Spleen (tissue), 11 donors: ENCODE measurements at regions not wholly inside any gene's neighbourhood (a gene's known extent, or its start where the extent isn't known, plus 50 kb on each side); places are given as distances from the start of the nearest gene placed in this dataset.

Source experiments
- DNase-seq: peaks from one replicate; pipeline ENCODE4 v3.0.0-alpha.2; 2020
- H3K27ac ChIP-seq, 8 donors: fragments of 200-600 bp; sonication (generic) in 7 of 8; 1 replicate in 4 of 8; 2 replicates in 4 of 8; pipeline versions ENCODE4 v1.5.0 to v1.8.0; 2016 to 2021; ENCODE audit warnings: inconsistent platforms in 4 of 8, mild to moderate bottlenecking in 4 of 8, moderate library complexity in 1 of 8
- H3K27me3 ChIP-seq, 7 donors: fragments of 200-600 bp; sonication (generic) in 6 of 7; replicated peaks in 1 of 7; 1 replicate in 4 of 7; 2 replicates in 3 of 7; pipeline versions ENCODE4 v1.5.0 to v1.8.0; 2016 to 2021; ENCODE audit warnings: inconsistent platforms in 3 of 7, mild to moderate bottlenecking in 1 of 7
- H3K36me3 ChIP-seq, 6 donors: fragments of 200-600 bp; sonication (generic) in 5 of 6; 1 replicate in 4 of 6; 2 replicates in 2 of 6; pipeline versions ENCODE4 v1.5.0 to v1.8.0; 2016 to 2021; ENCODE audit warnings: inconsistent platforms in 2 of 6
- H3K4me1 ChIP-seq, 6 donors: fragments of 200-600 bp; sonication (generic) in 5 of 6; 1 replicate in 3 of 6; 2 replicates in 3 of 6; pipeline versions ENCODE4 v1.5.0 to v1.8.0; 2016 to 2021; ENCODE audit warnings: inconsistent platforms in 3 of 6
- H3K4me3 ChIP-seq, 8 donors: fragments of 200-600 bp; sonication (generic) in 7 of 8; 1 replicate in 4 of 8; 2 replicates in 4 of 8; pipeline versions ENCODE4 v1.5.0 to v1.8.0; 2016 to 2021; ENCODE audit warnings: inconsistent platforms in 4 of 8, mild to moderate bottlenecking in 4 of 8, moderate library complexity in 2 of 8
- H3K9me3 ChIP-seq, 8 donors: fragments of 200-600 bp; sonication (generic) in 7 of 8; 1 replicate in 4 of 8; 2 replicates in 4 of 8; pipeline versions ENCODE4 v1.5.0 to v1.8.0; 2016 to 2021; ENCODE audit warnings: inconsistent platforms in 4 of 8
- POLR2A ChIP-seq, 3 donors: fragments of 450-650 bp; IDR thresholded peaks; one replicate each; pipeline ENCODE4 v1.5.1; 2017; ENCODE audit warnings: antibody characterized with exemption in 3 of 3, mild to moderate bottlenecking in 1 of 3
- POLR2AphosphoS5 ChIP-seq, 3 donors: sonication (generic); formaldehyde crosslinking; IDR thresholded peaks; one replicate each; pipeline ENCODE4 v1.5.1; 2017; ENCODE audit warnings: antibody characterized with exemption in 3 of 3
- WGBS, 5 donors: extraction: QIAGEN DNeasy Blood & Tissue Kit in 3 of 5; methylation state at CpG; one replicate each; pipeline versions ENCODE4 v1.1.5 to v1.1.7; 2013 to 2018; 5-methylcytosine and 5-hydroxymethylcytosine counted together
- intact Hi-C: fragments of 100-400 bp; cut with DNase I; formaldehyde crosslinking; loops from one replicate; pipeline ENCODE4 v1.15.0; 2023; ENCODE audit warnings: low total_unique reads
- TF ChIP-seq, protein P1 (sequence below), 11 experiments: fragments of 200-600 bp in 7 of 11; fragments of 450-650 bp in 4 of 11; sonication (generic) in 4 of 11; IDR thresholded peaks in 8 of 11; conservative IDR thresholded peaks in 3 of 11; 1 replicate in 7 of 11; 2 replicates in 4 of 11; pipeline versions ENCODE4 v1.4.0 to v1.8.0; 2016 to 2021; ENCODE audit warnings: antibody characterized with exemption in 11 of 11, inconsistent platforms in 4 of 11, mild to moderate bottlenecking in 1 of 11
- donor health status: healthy with polysubstance abuse.
- donor health status: DM: no; HTN: no; CAD: no; lungs with moderate emphysema.
- donor health status: DM: no; HTN: no; CAD: no.
- donor health status: Bipolar disorder and iron deficiency.
- donor health status: healthy.
- donor health status: DM: no; HTN: no; CAD: no.
- donor health status: DM: yes; HTN: yes; CAD: no.

DNA sequence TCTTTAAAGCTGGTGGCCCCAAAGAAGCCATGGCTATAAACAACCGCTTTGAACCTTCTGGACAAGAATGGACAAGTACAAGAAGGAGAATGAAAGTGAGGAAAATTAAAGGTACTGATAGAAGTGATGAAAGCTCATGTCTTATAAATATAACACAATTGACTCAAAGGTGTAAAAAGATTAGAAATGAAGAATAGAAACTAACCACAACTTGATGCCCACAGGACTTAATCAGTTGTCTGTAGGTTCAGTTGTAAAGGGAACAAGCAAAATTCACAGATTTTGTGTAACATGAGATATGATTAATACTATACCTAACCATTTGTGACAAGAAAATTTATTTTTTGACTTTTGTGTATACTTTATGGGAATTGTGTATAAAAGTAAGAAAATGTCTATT is 135.7 kb downstream of the NUP35 start:
- no peak for DNase-seq
- no peaks in the 10 kb centered on the region for H3K4me1 ChIP-seq
- WGBS, 5 donors: 84 to 97% (median 94%) methylated on average over 1 of the region's 1 CpG
- H3K9me3 ChIP-seq: peaks cover 0 to 4% (median 0%) of the 10 kb centered on the region in 8 donors
- intact Hi-C loops: no loop called here
- H3K27me3 ChIP-seq: no peaks in the 10 kb centered on the region
- H3K36me3 ChIP-seq: no peaks in the 10 kb centered on the region
- H3K27ac ChIP-seq: no peak overlapping the region
- no peak overlapping the region for H3K4me3 ChIP-seq
- no peak for TF ChIP-seq POLR2AphosphoS5 (IDR thresholded peaks at IDR 0.05)
- TF ChIP-seq, protein P1, sequence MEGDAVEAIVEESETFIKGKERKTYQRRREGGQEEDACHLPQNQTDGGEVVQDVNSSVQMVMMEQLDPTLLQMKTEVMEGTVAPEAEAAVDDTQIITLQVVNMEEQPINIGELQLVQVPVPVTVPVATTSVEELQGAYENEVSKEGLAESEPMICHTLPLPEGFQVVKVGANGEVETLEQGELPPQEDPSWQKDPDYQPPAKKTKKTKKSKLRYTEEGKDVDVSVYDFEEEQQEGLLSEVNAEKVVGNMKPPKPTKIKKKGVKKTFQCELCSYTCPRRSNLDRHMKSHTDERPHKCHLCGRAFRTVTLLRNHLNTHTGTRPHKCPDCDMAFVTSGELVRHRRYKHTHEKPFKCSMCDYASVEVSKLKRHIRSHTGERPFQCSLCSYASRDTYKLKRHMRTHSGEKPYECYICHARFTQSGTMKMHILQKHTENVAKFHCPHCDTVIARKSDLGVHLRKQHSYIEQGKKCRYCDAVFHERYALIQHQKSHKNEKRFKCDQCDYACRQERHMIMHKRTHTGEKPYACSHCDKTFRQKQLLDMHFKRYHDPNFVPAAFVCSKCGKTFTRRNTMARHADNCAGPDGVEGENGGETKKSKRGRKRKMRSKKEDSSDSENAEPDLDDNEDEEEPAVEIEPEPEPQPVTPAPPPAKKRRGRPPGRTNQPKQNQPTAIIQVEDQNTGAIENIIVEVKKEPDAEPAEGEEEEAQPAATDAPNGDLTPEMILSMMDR (IDR thresholded peaks at IDR 0.05 in 8 of 11, conservative IDR thresholded peaks at IDR 0.05 in 3 of 11): no peak
- no peak for TF ChIP-seq POLR2A (IDR thresholded peaks at IDR 0.05)

DNA sequence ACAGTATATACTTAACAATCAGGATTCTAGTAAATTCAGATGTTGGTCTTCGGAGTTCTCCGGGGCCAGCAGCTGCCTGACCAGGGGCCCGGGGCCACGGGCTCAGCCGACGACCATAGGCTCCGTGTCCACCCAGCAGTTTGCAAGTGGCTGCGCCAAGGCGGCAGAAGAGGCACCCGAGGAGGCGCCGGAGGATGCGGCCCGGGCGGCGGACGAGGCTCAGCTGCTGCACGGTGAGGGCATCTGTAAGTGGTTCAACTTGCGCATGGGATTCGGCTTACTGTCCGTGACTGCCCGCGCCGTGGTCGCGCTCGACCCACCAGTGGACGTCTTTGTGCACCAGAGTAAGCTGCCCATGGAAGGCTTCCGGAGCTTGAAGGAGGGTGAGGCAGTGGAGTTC is 136.3 kb downstream of the NUP35 start:
- no peak for TF ChIP-seq POLR2A (IDR thresholded peaks at IDR 0.05)
- TF ChIP-seq, protein P1 (IDR thresholded peaks at IDR 0.05 in 8 of 11, conservative IDR thresholded peaks at IDR 0.05 in 3 of 11): no peak
- TF ChIP-seq POLR2AphosphoS5 (IDR thresholded peaks at IDR 0.05): no peak
- no peaks in the 10 kb centered on the region for H3K4me1 ChIP-seq
- DNase-seq: no peak
- no peaks in the 10 kb centered on the region for H3K27me3 ChIP-seq
- H3K4me3 ChIP-seq: no peak overlapping the region
- intact Hi-C loops: no loop called here
- H3K36me3 ChIP-seq: no peaks in the 10 kb centered on the region
- H3K9me3 ChIP-seq: peaks cover 0 to 4% (median 0%) of the 10 kb centered on the region in 8 donors
- no peak overlapping the region for H3K27ac ChIP-seq
- WGBS, 5 donors: 95 to 99% (median 98%) methylated on average over 27 to 29 of the region's 29 CpGs

DNA sequence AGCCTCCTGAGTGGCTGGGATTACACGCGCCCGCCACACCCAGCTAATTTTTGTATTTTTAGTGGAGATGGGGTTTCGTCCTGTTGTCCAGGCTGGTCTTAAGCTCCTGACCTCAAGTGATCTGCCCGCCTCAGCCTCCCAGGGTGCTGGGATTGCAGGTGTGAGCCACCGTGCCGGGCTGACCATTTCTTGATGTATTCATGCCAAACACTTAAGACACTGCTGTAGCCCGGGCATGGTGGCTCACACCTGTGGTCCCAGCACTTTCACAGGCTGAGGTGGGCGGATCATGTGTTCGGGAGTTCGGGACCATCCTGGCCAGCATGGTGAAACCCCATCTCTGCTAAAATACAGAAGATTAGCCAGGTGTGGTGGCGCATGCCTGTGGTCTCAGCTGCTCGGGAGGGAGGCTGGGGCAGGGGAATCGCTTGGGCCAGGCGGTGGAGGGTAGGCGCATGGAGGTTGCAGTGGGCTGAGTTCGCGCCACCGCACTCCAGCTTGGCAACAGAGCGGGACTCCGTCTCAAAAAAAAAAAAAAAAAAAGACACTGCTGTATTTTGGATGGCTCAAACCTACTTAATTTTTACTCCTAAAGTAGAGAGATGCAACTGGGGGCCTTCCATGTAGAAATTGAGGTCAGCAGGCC is 140.8 kb downstream of the NUP35 start:
- H3K27ac ChIP-seq: no peak overlapping the region
- H3K4me1 ChIP-seq: no peaks in the 10 kb centered on the region
- no peaks in the 10 kb centered on the region for H3K27me3 ChIP-seq
- WGBS, 5 donors: 90 to 97% (median 95%) methylated on average over 21 of the region's 21 CpGs
- TF ChIP-seq, protein P1 (IDR thresholded peaks at IDR 0.05 in 8 of 11, conservative IDR thresholded peaks at IDR 0.05 in 3 of 11): no peak
- no peak for TF ChIP-seq POLR2A (IDR thresholded peaks at IDR 0.05)
- peaks cover 0 to 15% (median 0%) of the 10 kb centered on the region in 8 donors for H3K9me3 ChIP-seq
- H3K4me3 ChIP-seq: no peak overlapping the region
- no peaks in the 10 kb centered on the region for H3K36me3 ChIP-seq
- intact Hi-C loops: no loop called here
- no peak for DNase-seq

DNA sequence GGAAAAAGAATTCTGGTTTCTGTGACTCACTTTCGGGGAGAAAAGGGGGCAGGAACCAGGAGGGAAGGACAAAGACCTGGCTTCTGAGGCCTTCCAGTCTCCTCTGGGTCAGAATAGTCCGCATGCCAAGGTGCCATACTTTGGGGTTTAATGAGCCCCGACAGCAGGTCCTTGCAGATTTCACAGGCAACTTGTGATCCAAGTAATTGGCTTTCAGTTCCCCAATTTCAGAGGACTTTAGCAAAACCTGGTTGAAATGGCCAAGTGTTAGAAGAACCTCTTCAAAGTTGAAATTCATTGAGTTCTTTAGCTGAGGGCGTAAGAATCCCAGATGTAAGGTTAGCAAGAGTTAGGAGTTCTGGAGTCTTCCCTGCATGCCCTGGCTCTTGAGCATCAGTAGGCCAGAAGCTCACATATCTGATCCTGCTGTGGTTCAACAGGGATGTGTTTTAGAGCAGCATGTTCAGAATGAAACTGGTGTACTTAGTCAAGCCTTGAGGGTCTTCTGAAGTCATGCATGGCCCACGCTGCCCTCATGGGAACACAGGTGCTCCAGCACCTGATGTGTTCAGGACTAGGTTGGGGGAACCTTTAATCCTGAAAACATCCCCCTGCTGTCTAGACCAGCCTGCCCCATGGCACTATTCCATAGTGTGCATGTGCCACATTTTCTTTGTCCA is 143.0 kb downstream of the NUP35 start:
- Histone ChIP-seq H3K4me3 (no peak overlapping the region), H3K9me3 (peaks cover 0 to 17% (median 0%) of the 10 kb centered on the region in 8 donors), H3K36me3 (no peaks in the 10 kb centered on the region), H3K27ac (no peak overlapping the region), H3K27me3 (no peaks in the 10 kb centered on the region), H3K4me1 (no peaks in the 10 kb centered on the region)
- no peak for DNase-seq
- WGBS, 5 donors: 82 to 91% (median 84%) methylated on average over 5 of the region's 5 CpGs
- intact Hi-C loops: no loop called here
- TF ChIP-seq, protein P1 (IDR thresholded peaks at IDR 0.05 in 8 of 11, conservative IDR thresholded peaks at IDR 0.05 in 3 of 11): no peak
- TF ChIP-seq POLR2AphosphoS5 (IDR thresholded peaks at IDR 0.05) (no peak), POLR2A (IDR thresholded peaks at IDR 0.05) (no peak)
